SK-N-SH (cell line): ENCODE measurements at regions not wholly inside any gene's neighbourhood (a gene's known extent, or its start where the extent isn't known, plus 50 kb on each side); places are given as distances from the start of the nearest gene placed in this dataset.

Experiments
- CTCF ChIA-PET: fragments of 300-600, 350-600 bp; formaldehyde crosslinking; extraction: SDS; loops from one replicate; lab custom pipeline; 2021; lab: Yijun Ruan, JAX
- POLR2A ChIA-PET: fragments of 350-600 bp; sonication (Branson Sonifier 250); formaldehyde crosslinking; extraction: SDS; loops from one replicate; lab custom pipeline; 2020; ENCODE audit warnings: antibody characterized with exemption, inconsistent platforms; lab: Yijun Ruan, JAX
- DNase-seq: peaks from one replicate; pipeline ENCODE4 v3.0.0; 2012
- H2AFZ ChIP-seq: fragments of 200-600 bp; sonication (generic); 2 replicates; pipeline ENCODE4 v1.8.1; 2016; ENCODE audit warnings: antibody characterized with exemption, mild to moderate bottlenecking, low read depth
- H3F3A ChIP-seq: fragments of 200-600 bp; sonication (generic); replicated peaks from 2 replicates; pipeline ENCODE3; 2016; ENCODE audit warnings: antibody characterized with exemption, mild to moderate bottlenecking; ENCODE audit not compliant: insufficient read depth
- H3K27ac ChIP-seq, 2 experiments: fragments of 200-500 bp in 1 of 2; fragments of 200-600 bp in 1 of 2; sonication (Bioruptor generic) in 1 of 2; sonication (generic), shearing (Covaris generic) in 1 of 2; 2 replicates each; pipeline versions ENCODE4 v1.5.1 to v1.6.1; 2014 to 2016; ENCODE audit warnings: low read depth in 2 of 2, inconsistent platforms in 1 of 2, low read length in 1 of 2, mild to moderate bottlenecking in 1 of 2, mixed read lengths in 1 of 2
- H3K27me3 ChIP-seq: fragments of 200-600 bp; sonication (generic), shearing (Covaris generic); 2 replicates; pipeline ENCODE4 v1.6.1; 2016; ENCODE audit warnings: mixed run types; ENCODE audit not compliant: insufficient read depth
- H3K36me3 ChIP-seq, 2 experiments: fragments of 200-500 bp in 1 of 2; fragments of 200-600 bp in 1 of 2; sonication (Bioruptor generic) in 1 of 2; sonication (generic) in 1 of 2; replicated peaks in 1 of 2; 2 replicates each; pipeline versions ENCODE3 to v1.5.1; 2014 to 2016; ENCODE audit warnings: low read length in 1 of 2, mild to moderate bottlenecking in 1 of 2; ENCODE audit not compliant: insufficient read depth in 2 of 2, control insufficient read depth in 1 of 2
- H3K4me1 ChIP-seq, 2 experiments: fragments of 200-500 bp in 1 of 2; fragments of 200-600 bp in 1 of 2; sonication (Bioruptor generic) in 1 of 2; sonication (generic), shearing (Covaris generic) in 1 of 2; 2 replicates each; pipeline versions ENCODE4 v1.5.1 to v1.6.1; 2014 to 2016; ENCODE audit warnings: low read depth in 1 of 2, low read length in 1 of 2, mixed run types in 1 of 2; ENCODE audit not compliant: insufficient read depth in 2 of 2, control insufficient read depth in 1 of 2
- H3K4me2 ChIP-seq: fragments of 200-600 bp; sonication (generic), shearing (Covaris generic); 2 replicates; pipeline ENCODE4 v1.6.1; 2017; ENCODE audit warnings: mixed run types
- H3K4me3 ChIP-seq, 2 experiments: fragments of 200-500 bp in 1 of 2; fragments of 200-600 bp in 1 of 2; sonication (Bioruptor generic) in 1 of 2; sonication (generic), shearing (Covaris generic) in 1 of 2; 2 replicates each; pipeline versions ENCODE4 v1.5.1 to v1.8.1; 2014 to 2016; ENCODE audit warnings: low read depth in 2 of 2, inconsistent platforms in 1 of 2, low read length in 1 of 2, mild to moderate bottlenecking in 1 of 2, mixed read lengths in 1 of 2, moderate library complexity in 1 of 2
- H3K79me2 ChIP-seq: fragments of 200-600 bp; sonication (generic); 2 replicates; pipeline ENCODE4 v1.8.1; 2017; ENCODE audit warnings: mild to moderate bottlenecking; ENCODE audit not compliant: insufficient read depth
- H3K9ac ChIP-seq: fragments of 200-600 bp; sonication (generic); 2 replicates; pipeline ENCODE4 v1.6.1; 2017; ENCODE audit warnings: mixed run types
- H3K9me2 ChIP-seq: fragments of 200-600 bp; sonication (generic); 2 replicates; pipeline ENCODE4 v1.6.1; 2017; ENCODE audit warnings: mixed run types
- H3K9me3 ChIP-seq: fragments of 200-600 bp; sonication (generic); 2 replicates; pipeline ENCODE4 v1.6.1; 2017; ENCODE audit warnings: mixed run types, mild to moderate bottlenecking, moderate library complexity
- H4K20me1 ChIP-seq: fragments of 200-600 bp; sonication (generic); 2 replicates; pipeline ENCODE4 v1.6.1; 2017; ENCODE audit warnings: mild to moderate bottlenecking, mixed run types; ENCODE audit not compliant: insufficient read depth
- CHD2 ChIP-seq: fragments of 150-350 bp; IDR thresholded peaks from 2 replicates; pipeline ENCODE4 v1.6.1; 2018; ENCODE audit warnings: low read length; ENCODE audit not compliant: partially characterized antibody
- CTCF ChIP-seq: fragments of 200-600 bp; sonication (generic); IDR thresholded peaks from 2 replicates; pipeline ENCODE4 v1.6.1; 2017; ENCODE audit warnings: antibody characterized with exemption, mild to moderate bottlenecking, moderate library complexity
- EP300 ChIP-seq, 2 experiments: IDR thresholded peaks; 2 replicates each; pipeline versions ENCODE4 v1.4.0 to v1.6.1; 2012; ENCODE audit warnings: borderline replicate concordance in 1 of 2, low read depth in 1 of 2, low read length in 1 of 2
- FOSL2 ChIP-seq: IDR thresholded peaks from 2 replicates; pipeline ENCODE4 v1.4.0; 2012; ENCODE audit warnings: low read depth, mild to moderate bottlenecking, moderate library complexity, borderline replicate concordance
- FOXJ3 ChIP-seq: sonication (generic); formaldehyde crosslinking; IDR thresholded peaks from 2 replicates; pipeline ENCODE4 v1.5.1; 2020; ENCODE audit warnings: mild to moderate bottlenecking, missing genetic modification reagents
- GATA2 ChIP-seq: sonication (generic); formaldehyde crosslinking; IDR thresholded peaks from 2 replicates; pipeline ENCODE4 v1.5.0; 2020; ENCODE audit warnings: mild to moderate bottlenecking, missing genetic modification reagents
- MXI1 ChIP-seq: IDR thresholded peaks from 2 replicates; pipeline ENCODE4 v1.6.1; 2012; ENCODE audit warnings: mild to moderate bottlenecking, low read depth, low read length, improper control_type of control experiment
- NFIC ChIP-seq: IDR thresholded peaks from 2 replicates; pipeline ENCODE4 v1.4.0; 2012; ENCODE audit warnings: borderline replicate concordance
- PBX3 ChIP-seq: IDR thresholded peaks from 2 replicates; pipeline ENCODE4; 2012
- POLR2AphosphoS5 ChIP-seq: IDR thresholded peaks from 2 replicates; pipeline ENCODE4 v1.6.1; 2012; ENCODE audit warnings: low read depth, low read length
- RCOR1 ChIP-seq: fragments of 150-350 bp; IDR thresholded peaks from 2 replicates; pipeline ENCODE4 v1.6.1; 2017; ENCODE audit warnings: antibody characterized with exemption, low read length
- RFX5 ChIP-seq: IDR thresholded peaks from 2 replicates; pipeline ENCODE4 v1.6.1; 2012; ENCODE audit warnings: mild to moderate bottlenecking, improper control_type of control experiment, low read length
- RXRA ChIP-seq: IDR thresholded peaks from 2 replicates; pipeline ENCODE4 v1.4.0; 2012; ENCODE audit warnings: low read depth, mild to moderate bottlenecking, borderline replicate concordance
- SIN3A ChIP-seq: IDR thresholded peaks from 2 replicates; pipeline ENCODE4 v1.6.1; 2012; ENCODE audit warnings: low read depth, mild to moderate bottlenecking, low read length, moderate library complexity, borderline replicate concordance
- SMC3 ChIP-seq: IDR thresholded peaks from 2 replicates; pipeline ENCODE4 v1.6.1; 2012; ENCODE audit warnings: low read depth, low read length, improper control_type of control experiment
- TAF1 ChIP-seq: IDR thresholded peaks from 2 replicates; pipeline ENCODE4 v1.6.1; 2012; ENCODE audit warnings: low read depth, mild to moderate bottlenecking, low read length, moderate library complexity, borderline replicate concordance
- TCF12 ChIP-seq: IDR thresholded peaks from 2 replicates; pipeline ENCODE4 v1.4.0; 2012
- USF2 ChIP-seq: fragments of 150-350 bp; IDR thresholded peaks from 2 replicates; pipeline ENCODE4 v1.6.1; 2017; ENCODE audit warnings: antibody characterized with exemption, low read length, low read depth, borderline replicate concordance
- YY1 ChIP-seq: IDR thresholded peaks from 2 replicates; pipeline ENCODE4 v1.4.0; 2012; ENCODE audit warnings: low read depth, mild to moderate bottlenecking
- WGBS: methylation state at CpG from one replicate; pipeline ENCODE4 v1.1.6; 2017; ENCODE audit warnings: low lambda C conversion rate; 5-methylcytosine and 5-hydroxymethylcytosine counted together
- TF ChIP-seq, protein P1 (sequence below): IDR thresholded peaks from 2 replicates; pipeline ENCODE4 v1.4.0; 2012; ENCODE audit warnings: low read depth, borderline replicate concordance

DNA sequence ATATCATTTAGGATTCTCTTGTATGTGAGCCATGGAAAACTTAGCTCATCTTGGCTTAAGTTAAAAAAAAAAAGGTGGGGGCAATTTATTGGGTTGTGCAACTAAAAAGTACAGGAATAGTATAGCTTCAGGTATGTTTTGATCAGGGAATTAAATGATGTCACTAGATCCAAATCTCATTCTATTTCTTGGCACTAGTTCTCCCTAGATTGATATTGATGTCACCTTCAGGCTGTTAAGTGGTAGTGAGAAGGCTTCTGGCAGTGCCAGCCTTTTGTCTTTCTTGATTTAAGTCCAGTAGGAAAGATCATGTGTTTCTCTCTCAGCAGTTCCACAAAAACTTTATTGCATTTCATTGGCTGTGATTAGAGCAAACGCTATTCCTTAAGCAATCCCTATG lies 65.0 kb upstream of the ZBED5 start:
- 38% methylated on average over 1 of the region's 1 CpG for WGBS

DNA sequence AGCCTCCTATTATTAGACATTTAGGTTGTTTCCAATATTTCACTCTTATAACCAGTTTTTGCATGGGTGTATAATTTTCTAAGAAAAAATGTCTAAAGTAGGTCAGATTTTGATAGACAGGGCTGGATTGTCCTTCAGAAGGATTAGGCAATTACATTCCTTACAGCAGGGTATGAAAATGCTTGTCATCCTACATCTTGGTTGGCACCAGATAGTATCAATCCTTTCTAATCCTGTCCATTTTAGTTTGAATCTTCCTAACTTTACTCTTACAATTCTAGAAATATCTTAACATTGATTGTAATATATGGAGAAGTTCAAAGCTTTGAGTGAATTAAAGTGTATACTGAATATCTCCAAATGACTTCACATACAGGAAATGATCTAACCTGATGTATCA lies 63.0 kb upstream of the ZBED5 start:
- Histone ChIP-seq H3K27me3 (no peaks in the 10 kb centered on the region), H3K27ac (no peak overlapping the region), H3K9me3 (no peaks in the 10 kb centered on the region), H3K4me1 (no peaks in the 10 kb centered on the region), H3F3A (no peaks in the 10 kb centered on the region), H3K36me3 (no peaks in the 10 kb centered on the region), H3K79me2 (no peaks in the 10 kb centered on the region), H3K4me3 (no peak overlapping the region), H3K9me2 (no peaks in the 10 kb centered on the region), H3K4me2 (no peak overlapping the region), H3K9ac (no peak overlapping the region), H4K20me1 (no peaks in the 10 kb centered on the region), H2AFZ (no peak overlapping the region)
- POLR2A ChIA-PET = no interaction called here
- no peak for DNase-seq
- CTCF ChIA-PET = interaction anchor here (0.6 to 1.1 kb wide), 2 partner anchors 866 to 1087 kb away, joined by 3 to 4 read pairs; no protein-coding TSS in a partner anchor
- TF ChIP-seq, protein P1, sequence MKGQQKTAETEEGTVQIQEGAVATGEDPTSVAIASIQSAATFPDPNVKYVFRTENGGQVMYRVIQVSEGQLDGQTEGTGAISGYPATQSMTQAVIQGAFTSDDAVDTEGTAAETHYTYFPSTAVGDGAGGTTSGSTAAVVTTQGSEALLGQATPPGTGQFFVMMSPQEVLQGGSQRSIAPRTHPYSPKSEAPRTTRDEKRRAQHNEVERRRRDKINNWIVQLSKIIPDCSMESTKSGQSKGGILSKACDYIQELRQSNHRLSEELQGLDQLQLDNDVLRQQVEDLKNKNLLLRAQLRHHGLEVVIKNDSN = no peak
- no peak for TF ChIP-seq GATA2 (CRISPR knock-in tag)
- no peak for TF ChIP-seq PBX3
- no peak for TF ChIP-seq EP300 (IDR thresholded peaks at IDR 0.05; ENCODE audit: borderline replicate concordance in 1 of 2, low read depth in 1 of 2, low read length in 1 of 2)
- no peak for TF ChIP-seq POLR2AphosphoS5
- no peak for TF ChIP-seq FOXJ3 (CRISPR knock-in tag)
- TF ChIP-seq YY1 = no peak
- no peak for TF ChIP-seq RXRA
- TF ChIP-seq RCOR1 = no peak
- TF ChIP-seq TCF12 = no peak
- TF ChIP-seq FOSL2 = no peak
- TF ChIP-seq SMC3 = no peak

More for the DNA sequence above, 65.0 kb upstream of the ZBED5 start:
- no peak overlapping the region for H2AFZ ChIP-seq
- no peaks in the 10 kb centered on the region for H3K9me3 ChIP-seq
- no peak overlapping the region for H3K4me3 ChIP-seq
- no peaks in the 10 kb centered on the region for H3K4me1 ChIP-seq
- no peaks in the 10 kb centered on the region for H3K9me2 ChIP-seq
- no peaks in the 10 kb centered on the region for H3K79me2 ChIP-seq
- H3K27me3 ChIP-seq = no peaks in the 10 kb centered on the region
- no peaks in the 10 kb centered on the region for H3F3A ChIP-seq
- ChIA-PET POLR2A (interaction anchor here (0.6 kb wide), 1 partner anchor 352 kb away, joined by 3 read pairs; no protein-coding TSS in a partner anchor), CTCF (interaction anchor here (1.6 kb wide), 1 partner anchor 865 kb away, joined by 3 read pairs; no protein-coding TSS in a partner anchor)
- no peaks in the 10 kb centered on the region for H3K36me3 ChIP-seq
- no peak overlapping the region for H3K27ac ChIP-seq
- TF ChIP-seq, protein P1 = no peak
- TF ChIP-seq RFX5 (no peak), MXI1 (no peak), GATA2 (CRISPR knock-in tag) (no peak), TCF12 (no peak), CHD2 (no peak), TAF1 (no peak), USF2 (no peak), NFIC (no peak), EP300 (IDR thresholded peaks at IDR 0.05; ENCODE audit: borderline replicate concordance in 1 of 2, low read depth in 1 of 2, low read length in 1 of 2) (no peak), FOXJ3 (CRISPR knock-in tag) (no peak), SIN3A (no peak), FOSL2 (no peak), CTCF (no peak), RXRA (no peak)
- H3K9ac ChIP-seq = no peak overlapping the region
- H4K20me1 ChIP-seq = no peaks in the 10 kb centered on the region
- no peak overlapping the region for H3K4me2 ChIP-seq
- DNase-seq = no peak
